Uterus (tissue), 3 donors: ENCODE measurements at regions not wholly inside any gene's neighbourhood (a gene's known extent, or its start where the extent isn't known, plus 50 kb on each side); places are given as distances from the start of the nearest gene placed in this dataset.
"Not testable (repeated sequence)": the region's sequence is repeated elsewhere in the genome, so short reads cannot be mapped to it uniquely, and the experiment has no call there.

ENCODE experiments used
- DNase-seq, 2 donors: peaks; one replicate each; pipeline ENCODE4 v3.0.0-alpha.2; 2019 to 2020
- H3K27ac ChIP-seq, 2 donors: fragments of 200-600 bp; sonication (generic); 1 replicate in 1 of 2; 2 replicates in 1 of 2; pipeline ENCODE4 v1.5.1; 2016 to 2018
- H3K27me3 ChIP-seq, 2 donors: fragments of 200-600 bp; sonication (generic); one replicate each; pipeline ENCODE4 v1.5.1; 2018 to 2019; ENCODE audit warnings: control low read depth in 1 of 2
- H3K36me3 ChIP-seq, 2 donors: fragments of 200-600 bp; sonication (generic); one replicate each; pipeline ENCODE4 v1.5.1; 2019; ENCODE audit warnings: control low read depth in 1 of 2
- H3K4me1 ChIP-seq, 2 donors: fragments of 200-600 bp; sonication (generic); one replicate each; pipeline ENCODE4 v1.5.1; 2018 to 2019; ENCODE audit warnings: control low read depth in 1 of 2
- H3K4me3 ChIP-seq, 2 donors: fragments of 200-600 bp; sonication (generic); 1 replicate in 1 of 2; 2 replicates in 1 of 2; pipeline ENCODE4 v1.5.1; 2018 to 2019; ENCODE audit warnings: mild to moderate bottlenecking in 1 of 2
- H3K9me3 ChIP-seq, 2 donors: fragments of 200-600 bp; sonication (generic); one replicate each; pipeline ENCODE4 v1.5.1; 2019; ENCODE audit warnings: control low read depth in 1 of 2
- POLR2A ChIP-seq, 2 donors: fragments of 450-650 bp; IDR thresholded peaks; one replicate each; pipeline ENCODE4 v1.6.1; 2016; ENCODE audit warnings: antibody characterized with exemption in 2 of 2, mild to moderate bottlenecking in 1 of 2, moderate library complexity in 1 of 2
- intact Hi-C: fragments of 100-400 bp; cut with DNase I; formaldehyde crosslinking; loops from one replicate; pipeline ENCODE4 v1.15.1; 2023; ENCODE audit warnings: low total_unique reads
- TF ChIP-seq, protein P1 (sequence below), 4 experiments: fragments of 200-600 bp in 2 of 4; fragments of 450-650 bp in 2 of 4; sonication (generic) in 2 of 4; IDR thresholded peaks; one replicate each; pipeline ENCODE4 v1.5.1; 2016 to 2019; ENCODE audit warnings: antibody characterized with exemption in 4 of 4, mild to moderate bottlenecking in 2 of 4, moderate library complexity in 1 of 4
- donor health status: DM: yes; HTN: yes; CAD: no.

DNA sequence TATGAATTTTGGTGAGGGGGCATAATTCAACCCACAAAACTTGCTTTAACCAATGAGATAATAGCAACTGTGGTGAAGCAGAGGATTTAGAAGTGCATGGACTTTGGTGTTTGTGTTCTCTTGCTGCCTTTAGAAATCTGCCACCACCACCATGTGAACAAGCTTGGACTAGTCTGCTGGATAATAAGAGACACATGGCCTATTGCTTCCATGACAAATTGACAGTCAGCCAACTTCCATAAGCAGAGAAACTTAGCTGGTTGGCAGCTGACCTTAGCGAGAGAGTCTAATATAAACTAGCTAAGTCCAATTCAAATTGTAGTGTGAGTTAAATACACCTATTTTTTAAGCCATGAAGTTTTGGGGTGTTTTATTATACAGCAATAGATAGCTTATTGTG lies 482.1 kb upstream of the ANO5 start:
- Histone ChIP-seq H3K4me1 (no peaks in the 10 kb centered on the region), H3K36me3 (no peaks in the 10 kb centered on the region), H3K9me3 (no peaks in the 10 kb centered on the region), H3K27me3 (no peaks in the 10 kb centered on the region), H3K4me3 (no peak overlapping the region), H3K27ac (no peak overlapping the region)
- DNase-seq: no peak
- intact Hi-C loops: no loop called here
- TF ChIP-seq, protein P1, sequence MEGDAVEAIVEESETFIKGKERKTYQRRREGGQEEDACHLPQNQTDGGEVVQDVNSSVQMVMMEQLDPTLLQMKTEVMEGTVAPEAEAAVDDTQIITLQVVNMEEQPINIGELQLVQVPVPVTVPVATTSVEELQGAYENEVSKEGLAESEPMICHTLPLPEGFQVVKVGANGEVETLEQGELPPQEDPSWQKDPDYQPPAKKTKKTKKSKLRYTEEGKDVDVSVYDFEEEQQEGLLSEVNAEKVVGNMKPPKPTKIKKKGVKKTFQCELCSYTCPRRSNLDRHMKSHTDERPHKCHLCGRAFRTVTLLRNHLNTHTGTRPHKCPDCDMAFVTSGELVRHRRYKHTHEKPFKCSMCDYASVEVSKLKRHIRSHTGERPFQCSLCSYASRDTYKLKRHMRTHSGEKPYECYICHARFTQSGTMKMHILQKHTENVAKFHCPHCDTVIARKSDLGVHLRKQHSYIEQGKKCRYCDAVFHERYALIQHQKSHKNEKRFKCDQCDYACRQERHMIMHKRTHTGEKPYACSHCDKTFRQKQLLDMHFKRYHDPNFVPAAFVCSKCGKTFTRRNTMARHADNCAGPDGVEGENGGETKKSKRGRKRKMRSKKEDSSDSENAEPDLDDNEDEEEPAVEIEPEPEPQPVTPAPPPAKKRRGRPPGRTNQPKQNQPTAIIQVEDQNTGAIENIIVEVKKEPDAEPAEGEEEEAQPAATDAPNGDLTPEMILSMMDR (IDR thresholded peaks at IDR 0.05): no peak
- TF ChIP-seq POLR2A (IDR thresholded peaks at IDR 0.05): no peak

DNA sequence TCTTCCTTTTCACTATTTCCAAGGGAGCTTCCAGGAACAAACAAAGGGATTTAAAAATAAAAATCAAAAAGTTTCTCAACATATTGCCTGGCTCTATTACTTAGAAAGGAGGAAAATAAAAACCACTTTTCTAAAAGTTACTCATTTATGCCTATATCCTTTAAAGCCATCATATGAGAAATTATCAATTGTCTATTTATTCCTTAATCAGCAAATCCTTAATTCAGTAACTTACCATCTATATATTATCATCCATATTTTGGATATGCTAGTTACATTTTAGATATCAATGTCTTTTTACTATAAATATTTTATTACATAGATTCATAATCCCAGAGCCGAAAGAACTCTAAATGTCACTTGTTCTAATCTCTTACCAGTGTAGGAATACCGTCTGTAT lies 481.5 kb upstream of the ANO5 start:
- H3K9me3 ChIP-seq: no peaks in the 10 kb centered on the region
- no peaks in the 10 kb centered on the region for H3K27me3 ChIP-seq
- H3K36me3 ChIP-seq: no peaks in the 10 kb centered on the region
- intact Hi-C loops: no loop called here
- DNase-seq: no peak
- H3K4me3 ChIP-seq: no peak overlapping the region
- H3K4me1 ChIP-seq: no peaks in the 10 kb centered on the region
- TF ChIP-seq POLR2A (IDR thresholded peaks at IDR 0.05): no peak
- TF ChIP-seq, protein P1 (IDR thresholded peaks at IDR 0.05): no peak
- H3K27ac ChIP-seq: no peak overlapping the region

DNA sequence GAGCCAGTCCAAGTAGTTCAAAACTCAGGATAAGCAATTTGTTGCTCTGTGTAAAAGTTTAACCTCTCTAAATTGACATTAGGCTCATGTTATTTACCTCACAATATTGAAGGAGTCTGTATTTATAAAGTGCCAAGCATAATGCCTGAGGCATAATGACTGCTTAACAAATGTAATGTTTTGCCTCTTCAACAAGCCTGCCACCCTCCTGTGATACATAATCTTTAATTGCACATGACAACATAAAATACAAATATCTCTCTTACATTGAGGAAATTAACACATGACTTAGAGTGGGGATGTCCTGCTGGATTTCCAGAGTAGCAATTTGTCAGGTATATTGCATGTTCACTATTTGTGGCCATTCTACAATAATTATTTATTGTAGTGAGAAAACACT lies 469.2 kb upstream of the ANO5 start:
- TF ChIP-seq, protein P1 (IDR thresholded peaks at IDR 0.05): no peak
- TF ChIP-seq POLR2A (IDR thresholded peaks at IDR 0.05): no peak
- intact Hi-C loops: no loop called here
- Histone ChIP-seq H3K36me3 (no peaks in the 10 kb centered on the region), H3K9me3 (no peaks in the 10 kb centered on the region), H3K27ac (no peak overlapping the region), H3K4me1 (no peaks in the 10 kb centered on the region), H3K27me3 (no peaks in the 10 kb centered on the region), H3K4me3 (no peak overlapping the region)
- no peak for DNase-seq

DNA sequence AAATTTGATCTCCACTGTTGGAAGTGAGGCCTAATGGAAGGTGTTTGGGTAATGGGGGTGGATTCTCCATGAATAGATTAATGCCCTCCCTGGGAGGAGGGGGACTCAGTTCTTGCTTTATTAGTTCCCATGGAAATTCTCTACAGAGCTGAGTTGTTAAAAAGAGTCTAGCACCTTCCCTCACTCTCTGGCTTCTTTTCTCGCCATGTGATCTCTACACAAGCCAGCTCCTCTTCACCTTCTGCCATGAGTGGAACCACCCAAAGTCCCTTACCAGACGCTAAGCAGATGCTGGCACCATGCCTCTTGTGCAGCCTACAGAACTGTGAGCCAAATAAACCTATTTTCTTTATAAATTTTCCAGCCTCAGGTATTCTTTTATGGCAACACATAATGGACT lies 465.8 kb upstream of the ANO5 start:
- TF ChIP-seq POLR2A (IDR thresholded peaks at IDR 0.05): no peak
- TF ChIP-seq, protein P1 (IDR thresholded peaks at IDR 0.05): no peak
- no peaks in the 10 kb centered on the region for H3K27me3 ChIP-seq
- no peak for DNase-seq
- no peaks in the 10 kb centered on the region for H3K9me3 ChIP-seq
- no peak overlapping the region for H3K4me3 ChIP-seq
- H3K27ac ChIP-seq: no peak overlapping the region
- intact Hi-C loops: no loop called here
- no peaks in the 10 kb centered on the region for H3K36me3 ChIP-seq
- H3K4me1 ChIP-seq: no peaks in the 10 kb centered on the region

DNA sequence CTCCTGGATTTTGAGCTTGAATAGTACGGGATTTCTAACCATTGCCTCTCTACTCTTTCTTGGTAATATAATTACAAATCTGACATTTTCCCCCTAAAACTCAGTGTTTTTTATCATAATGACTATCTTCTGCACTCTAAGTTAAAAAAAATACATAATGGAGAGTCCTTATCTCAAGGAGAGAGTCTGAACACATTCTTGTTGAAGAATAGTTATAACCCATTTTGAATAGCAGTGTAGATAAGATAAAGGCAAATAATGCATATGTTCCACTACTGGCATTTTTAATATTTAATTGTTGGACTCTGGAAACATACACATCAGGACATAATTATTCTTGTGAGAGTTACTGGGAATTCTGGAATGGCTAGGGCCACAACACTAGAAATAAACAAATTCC lies 456.5 kb upstream of the ANO5 start:
- Histone ChIP-seq H3K4me1 (no peaks in the 10 kb centered on the region), H3K27me3 (no peaks in the 10 kb centered on the region), H3K4me3 (no peak overlapping the region), H3K36me3 (no peaks in the 10 kb centered on the region), H3K9me3 (no peaks in the 10 kb centered on the region), H3K27ac (no peak overlapping the region)
- intact Hi-C loops: no loop called here
- no peak for TF ChIP-seq POLR2A (IDR thresholded peaks at IDR 0.05)
- TF ChIP-seq, protein P1 (IDR thresholded peaks at IDR 0.05): no peak
- no peak for DNase-seq

DNA sequence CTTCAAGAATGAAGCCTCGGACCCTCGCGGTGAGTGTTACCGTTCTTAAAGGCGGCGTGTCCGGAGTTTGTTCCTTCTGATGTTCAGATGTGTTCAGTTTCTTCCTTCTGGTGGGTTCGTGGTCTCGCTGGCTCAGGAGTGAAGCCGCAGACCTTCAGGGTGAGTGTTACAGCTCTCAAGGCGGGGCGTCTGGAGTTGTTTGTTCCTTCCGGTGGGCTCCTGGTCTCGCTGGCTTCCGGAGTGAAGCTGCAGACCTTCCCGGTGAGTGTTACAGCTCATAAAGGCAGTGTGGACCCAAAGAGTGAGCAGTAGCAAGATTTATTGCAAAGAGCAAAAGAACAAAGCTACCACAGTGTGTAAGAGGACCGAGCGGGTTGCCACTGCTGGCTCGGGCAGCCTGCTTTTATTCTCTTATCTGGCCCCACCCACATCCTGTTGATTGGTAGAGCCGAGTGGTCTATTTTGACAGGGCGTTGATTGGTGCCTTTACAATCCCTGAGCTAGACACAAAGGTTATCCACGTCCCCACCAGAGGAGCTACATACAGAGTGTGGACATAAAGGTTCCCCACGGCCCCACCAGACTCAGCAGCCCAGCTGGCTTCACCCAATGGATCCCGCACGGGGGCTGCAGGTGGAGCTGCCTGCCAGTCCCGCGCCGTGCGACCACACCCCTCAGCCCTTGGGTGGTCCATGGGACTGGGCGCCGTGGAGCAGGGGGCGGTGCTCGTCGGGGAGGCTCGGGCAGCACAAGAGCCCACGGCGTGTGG lies 440.2 kb upstream of the ANO5 start:
- H3K27ac ChIP-seq, H3K4me3 ChIP-seq, H3K9me3 ChIP-seq, H3K36me3 ChIP-seq, H3K4me1 ChIP-seq, intact Hi-C loops, H3K27me3 ChIP-seq, DNase-seq: not testable (repeated sequence)

DNA sequence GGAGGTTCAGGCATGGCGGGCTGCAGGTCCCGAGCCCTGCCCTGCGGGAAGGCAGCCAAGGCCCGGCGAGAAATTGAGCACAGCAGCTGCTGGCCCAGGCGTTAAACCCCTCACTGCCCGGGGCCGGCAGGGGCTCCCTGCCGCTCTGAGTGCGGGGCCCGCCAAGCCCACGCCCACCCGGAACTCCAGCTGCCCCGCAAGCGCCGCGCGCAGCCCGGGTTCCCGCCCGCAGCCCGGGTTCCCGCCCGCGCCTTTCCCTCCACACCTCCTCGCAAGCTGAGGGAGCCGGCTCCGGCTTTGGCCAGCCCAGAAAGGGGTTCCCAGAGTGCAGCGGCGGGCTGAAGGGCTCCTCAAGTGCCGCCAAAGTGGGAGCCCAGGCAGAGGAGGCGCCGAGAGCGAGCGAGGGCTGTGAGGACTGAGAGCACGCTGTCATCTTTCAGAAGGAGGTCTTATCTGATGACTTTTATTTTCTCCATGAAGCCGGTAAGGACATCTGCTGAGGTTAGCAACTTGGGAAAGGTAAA lies 439.6 kb upstream of the ANO5 start:
- H3K27ac ChIP-seq, H3K4me3 ChIP-seq, H3K27me3 ChIP-seq, intact Hi-C loops, H3K9me3 ChIP-seq, H3K36me3 ChIP-seq, H3K4me1 ChIP-seq, DNase-seq: not testable (repeated sequence)
